GM12875 (cell line): ENCODE measurements at regions not wholly inside any gene's neighbourhood (a gene's known extent, or its start where the extent isn't known, plus 50 kb on each side); places are given as distances from the start of the nearest gene placed in this dataset.
"Not testable (repeated sequence)": the region's sequence is repeated elsewhere in the genome, so short reads cannot be mapped to it uniquely, and the experiment has no call there.

ENCODE experiments used
- H3K4me3 ChIP-seq: one replicate; pipeline ENCODE4 v1.5.1; 2011; ENCODE audit warnings: low read depth, low read length, control low read depth
- CTCF ChIP-seq: IDR thresholded peaks from 2 replicates; pipeline ENCODE4 v1.5.1; 2011; ENCODE audit warnings: low read depth, mild to moderate bottlenecking, control low read depth, inconsistent platforms, low read length, moderate library complexity, borderline replicate concordance; ENCODE audit not compliant: insufficient read depth

GRCh38 chr1:120941066-120941465, 51.5 kb downstream of the PPIAL4A start:
- H3K4me3 ChIP-seq = not testable (repeated sequence)

GRCh38 chr1:120941836-120942217, 52.3 kb downstream of the PPIAL4A start:
- H3K4me3 ChIP-seq = peak overlapping the region; percentile 18

- H3K4me3 ChIP-seq = peak overlapping the region; percentile 18
These were observed 52.8 kb downstream of the PPIAL4A start for GRCh38 chr1:120942218-120942944.

- H3K4me3 ChIP-seq = not testable (repeated sequence)
These were observed 53.4 kb downstream of the PPIAL4A start for GRCh38 chr1:120942945-120943319.

GRCh38 chr1:120944691-120945090, 55.1 kb downstream of the PPIAL4A start:
- not testable (repeated sequence) for H3K4me3 ChIP-seq

- H3K4me3 ChIP-seq = not testable (repeated sequence)
These were observed 55.6 kb downstream of the PPIAL4A start for GRCh38 chr1:120945122-120945521.

- H3K4me3 ChIP-seq = not testable (repeated sequence)
These were observed 57.5 kb downstream of the PPIAL4A start for GRCh38 chr1:120947114-120947513.

GRCh38 chr1:120949724-120950123, 60.2 kb downstream of the PPIAL4A start:
- H3K4me3 ChIP-seq = not testable (repeated sequence)

- not testable (repeated sequence) for H3K4me3 ChIP-seq
These were observed 61.1 kb downstream of the PPIAL4A start for GRCh38 chr1:120950633-120951032.

- H3K4me3 ChIP-seq = not testable (repeated sequence)
These were observed 61.5 kb downstream of the PPIAL4A start for GRCh38 chr1:120951100-120951499.

GRCh38 chr1:120952207-120952870, 62.8 kb downstream of the PPIAL4A start:
- not testable (repeated sequence) for H3K4me3 ChIP-seq

GRCh38 chr1:120952871-120953265, 63.3 kb downstream of the PPIAL4A start:
- H3K4me3 ChIP-seq = not testable (repeated sequence)

GRCh38 chr1:120954736-120955135, 65.2 kb downstream of the PPIAL4A start:
- TF ChIP-seq CTCF = no peak
- no peak overlapping the region for H3K4me3 ChIP-seq

GRCh38 chr1:120955961-120956360, 66.4 kb downstream of the PPIAL4A start:
- not testable (repeated sequence) for H3K4me3 ChIP-seq

- not testable (repeated sequence) for H3K4me3 ChIP-seq
These were observed 76.4 kb downstream of the PPIAL4A start for GRCh38 chr1:120966018-120966417.

GRCh38 chr1:120972863-120973262, 83.3 kb downstream of the PPIAL4A start:
- not testable (repeated sequence) for H3K4me3 ChIP-seq

- not testable (repeated sequence) for H3K4me3 ChIP-seq
These were observed 84.3 kb downstream of the PPIAL4A start for GRCh38 chr1:120973836-120974235.

GRCh38 chr1:120977279-120977678, 87.7 kb downstream of the PPIAL4A start:
- H3K4me3 ChIP-seq = not testable (repeated sequence)

GRCh38 chr1:120981489-120982094, 92.0 kb downstream of the PPIAL4A start:
- not testable (repeated sequence) for H3K4me3 ChIP-seq

GRCh38 chr1:120994614-120995013, 105.0 kb downstream of the PPIAL4A start:
- H3K4me3 ChIP-seq = not testable (repeated sequence)
